ENCODE measurements at regions not wholly inside any gene's neighbourhood (a gene's known extent, or its start where the extent isn't known, plus 50 kb on each side); places are given as distances from the start of the nearest gene placed in this dataset.
A peak's percentile ranks its signal among the peaks of the same experiment; 100 is the strongest.

- TF ChIP-seq EZH2 (IDR thresholded peaks at IDR 0.05) (no peak), CTCF (IDR thresholded peaks at IDR 0.05) (no peak), EZH2phosphoT487 (IDR thresholded peaks at IDR 0.05) (no peak)
- no peak for DNase-seq (ENCODE audit: low spot score)
- Mint-ChIP-seq H3K27me3 (ENCODE audit: insufficient read depth, low read depth) (no peaks in the 10 kb centered on the region), H3K4me1 (no peaks in the 10 kb centered on the region), H3K4me3 (no peak overlapping the region), H3K27ac (no peak overlapping the region), H3K36me3 (no peaks in the 10 kb centered on the region), H3K9me3 (peaks cover under 1% of the 10 kb centered on the region)
- Histone ChIP-seq H3K9me3 (ENCODE audit: low read depth) (no peaks in the 10 kb centered on the region), H3F3A (ENCODE audit: low read depth) (no peaks in the 10 kb centered on the region), H3K27ac (no peak overlapping the region), H3K4me2 (no peak overlapping the region), H2AFZ (replicated peaks) (no peak overlapping the region), H3K79me2 (ENCODE audit: low read depth) (no peaks in the 10 kb centered on the region), H4K20me1 (ENCODE audit: low read depth) (no peaks in the 10 kb centered on the region), H3K4me3 (no peak overlapping the region), H3K27me3 (no peaks in the 10 kb centered on the region), H3K36me3 (no peaks in the 10 kb centered on the region), H3K9ac (no peak overlapping the region), H3K4me1 (no peaks in the 10 kb centered on the region)
Measured at GRCh38 chr6:114952229-114952628, 609.4 kb upstream of the HS3ST5 start.

- H3K36me3 ChIP-seq, result no peaks in the 10 kb centered on the region
- peaks cover 12% of the 10 kb centered on the region for H3F3A ChIP-seq (ENCODE audit: low read depth)
- TF ChIP-seq EZH2 (IDR thresholded peaks at IDR 0.05) (no peak), EZH2phosphoT487 (IDR thresholded peaks at IDR 0.05) (no peak), CTCF (IDR thresholded peaks at IDR 0.05) (no peak)
- H3K27ac Mint-ChIP-seq, result no peak overlapping the region
- peaks cover 18% of the 10 kb centered on the region for H3K4me1 Mint-ChIP-seq
- peaks cover 14% of the 10 kb centered on the region for H3K9me3 Mint-ChIP-seq
- H3K27ac ChIP-seq, result no peak overlapping the region
- H2AFZ ChIP-seq (replicated peaks), result no peak overlapping the region
- no peak for DNase-seq (ENCODE audit: low spot score)
- H3K9ac ChIP-seq, result no peak overlapping the region
- H3K4me3 ChIP-seq, result no peak overlapping the region
- H3K36me3 Mint-ChIP-seq, result no peaks in the 10 kb centered on the region
- H3K9me3 ChIP-seq (ENCODE audit: low read depth), result no peaks in the 10 kb centered on the region
- peaks cover 11% of the 10 kb centered on the region for H3K27me3 Mint-ChIP-seq (ENCODE audit: insufficient read depth, low read depth)
- no peak overlapping the region for H3K4me3 Mint-ChIP-seq
- H3K4me1 ChIP-seq, result peaks cover 15% of the 10 kb centered on the region
- H3K79me2 ChIP-seq (ENCODE audit: low read depth), result no peaks in the 10 kb centered on the region
- peaks cover 6% of the 10 kb centered on the region for H4K20me1 ChIP-seq (ENCODE audit: low read depth)
- H3K27me3 ChIP-seq, result peaks cover 19% of the 10 kb centered on the region
- no peak overlapping the region for H3K4me2 ChIP-seq
Measured at GRCh38 chr6:114945392-114945791, 602.6 kb upstream of the HS3ST5 start.

DNA sequence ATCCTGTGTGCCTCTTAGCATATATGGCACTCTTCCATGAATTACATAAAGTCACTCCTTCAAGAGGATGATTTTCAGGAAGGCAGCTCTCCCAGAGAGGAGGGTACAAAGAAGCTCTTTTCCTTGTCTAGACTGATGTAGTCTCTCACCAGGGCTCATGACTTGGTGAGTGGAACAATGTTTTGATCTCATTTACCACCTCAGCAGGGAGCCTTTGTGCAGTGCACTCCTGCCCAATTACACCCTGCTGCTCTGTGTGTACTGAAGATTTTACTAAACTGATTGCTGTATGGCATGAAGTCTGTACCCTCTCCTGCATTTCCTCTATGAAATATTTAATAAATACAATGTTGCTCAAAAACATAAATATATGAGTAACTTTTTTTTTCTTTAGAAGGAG, 598.3 kb upstream of the HS3ST5 start:
- Histone ChIP-seq H3K4me3 (no peak overlapping the region), H3K27ac (no peak overlapping the region), H3K27me3 (peaks cover 19% of the 10 kb centered on the region), H3K9me3 (ENCODE audit: low read depth) (no peaks in the 10 kb centered on the region), H4K20me1 (ENCODE audit: low read depth) (peaks cover 6% of the 10 kb centered on the region), H3K4me2 (peak overlapping the region; percentile 36), H3K9ac (no peak overlapping the region), H3F3A (ENCODE audit: low read depth) (peaks cover 21% of the 10 kb centered on the region), H3K4me1 (peaks cover 51% of the 10 kb centered on the region), H3K36me3 (no peaks in the 10 kb centered on the region), H2AFZ (replicated peaks) (no peak overlapping the region), H3K79me2 (ENCODE audit: low read depth) (no peaks in the 10 kb centered on the region)
- peak; percentile 85 for DNase-seq (ENCODE audit: low spot score)
- Mint-ChIP-seq H3K4me3 (no peak overlapping the region), H3K27me3 (ENCODE audit: insufficient read depth, low read depth) (peaks cover 15% of the 10 kb centered on the region), H3K27ac (no peak overlapping the region), H3K9me3 (peaks cover 6% of the 10 kb centered on the region), H3K4me1 (peaks cover 29% of the 10 kb centered on the region), H3K36me3 (no peaks in the 10 kb centered on the region)
- TF ChIP-seq EZH2 (IDR thresholded peaks at IDR 0.05) (no peak), CTCF (IDR thresholded peaks at IDR 0.05) (no peak), EZH2phosphoT487 (IDR thresholded peaks at IDR 0.05) (peak; percentile 97)

Data from neural progenitor cell (in vitro differentiated cells).